GM10266 (cell line): ENCODE measurements at regions not wholly inside any gene's neighbourhood (a gene's known extent, or its start where the extent isn't known, plus 50 kb on each side); places are given as distances from the start of the nearest gene placed in this dataset.

Source experiments
- DNase-seq: peaks from one replicate; pipeline ENCODE4 v3.0.0; 2012; ENCODE audit errors: extremely low spot score
- TF ChIP-seq, protein P1 (sequence below): IDR thresholded peaks from 2 replicates; pipeline ENCODE4 v1.5.1; 2012; ENCODE audit warnings: mild to moderate bottlenecking, low read depth; ENCODE audit not compliant: control insufficient read depth, insufficient read depth; ENCODE audit errors: missing control alignments

DNA sequence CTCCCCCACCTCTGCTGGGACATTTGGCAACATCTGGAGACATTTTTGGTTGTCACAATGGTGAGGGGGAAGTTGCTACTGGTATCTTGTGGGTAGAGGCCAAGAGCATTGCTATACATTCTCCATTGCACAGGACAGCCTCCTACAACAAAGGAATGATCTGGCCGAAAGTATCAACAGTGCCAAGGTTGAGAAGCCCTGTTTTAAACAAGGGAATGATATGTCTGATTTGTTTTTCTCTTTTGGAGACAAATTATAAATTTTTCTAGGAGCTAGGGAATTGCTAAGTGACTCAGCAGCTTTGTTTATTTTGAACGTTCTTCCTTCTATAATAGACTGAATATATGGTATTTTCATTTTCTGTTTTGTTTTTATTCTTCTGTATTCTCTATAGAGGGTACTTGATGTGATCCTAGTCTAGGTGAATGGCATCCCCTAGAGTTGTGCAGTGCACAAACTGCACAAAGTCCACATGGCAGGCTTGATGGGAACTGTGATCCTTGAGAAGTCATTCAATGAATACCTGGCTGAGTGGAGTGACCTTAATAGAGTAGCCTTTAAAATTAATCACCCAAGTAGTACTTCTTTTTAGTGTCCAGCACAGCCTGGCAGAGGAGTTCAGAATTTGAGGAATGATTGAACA lies 288.6 kb upstream of the USP24 start:
- TF ChIP-seq, protein P1, sequence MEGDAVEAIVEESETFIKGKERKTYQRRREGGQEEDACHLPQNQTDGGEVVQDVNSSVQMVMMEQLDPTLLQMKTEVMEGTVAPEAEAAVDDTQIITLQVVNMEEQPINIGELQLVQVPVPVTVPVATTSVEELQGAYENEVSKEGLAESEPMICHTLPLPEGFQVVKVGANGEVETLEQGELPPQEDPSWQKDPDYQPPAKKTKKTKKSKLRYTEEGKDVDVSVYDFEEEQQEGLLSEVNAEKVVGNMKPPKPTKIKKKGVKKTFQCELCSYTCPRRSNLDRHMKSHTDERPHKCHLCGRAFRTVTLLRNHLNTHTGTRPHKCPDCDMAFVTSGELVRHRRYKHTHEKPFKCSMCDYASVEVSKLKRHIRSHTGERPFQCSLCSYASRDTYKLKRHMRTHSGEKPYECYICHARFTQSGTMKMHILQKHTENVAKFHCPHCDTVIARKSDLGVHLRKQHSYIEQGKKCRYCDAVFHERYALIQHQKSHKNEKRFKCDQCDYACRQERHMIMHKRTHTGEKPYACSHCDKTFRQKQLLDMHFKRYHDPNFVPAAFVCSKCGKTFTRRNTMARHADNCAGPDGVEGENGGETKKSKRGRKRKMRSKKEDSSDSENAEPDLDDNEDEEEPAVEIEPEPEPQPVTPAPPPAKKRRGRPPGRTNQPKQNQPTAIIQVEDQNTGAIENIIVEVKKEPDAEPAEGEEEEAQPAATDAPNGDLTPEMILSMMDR, result no peak
- DNase-seq, result no peak

DNA sequence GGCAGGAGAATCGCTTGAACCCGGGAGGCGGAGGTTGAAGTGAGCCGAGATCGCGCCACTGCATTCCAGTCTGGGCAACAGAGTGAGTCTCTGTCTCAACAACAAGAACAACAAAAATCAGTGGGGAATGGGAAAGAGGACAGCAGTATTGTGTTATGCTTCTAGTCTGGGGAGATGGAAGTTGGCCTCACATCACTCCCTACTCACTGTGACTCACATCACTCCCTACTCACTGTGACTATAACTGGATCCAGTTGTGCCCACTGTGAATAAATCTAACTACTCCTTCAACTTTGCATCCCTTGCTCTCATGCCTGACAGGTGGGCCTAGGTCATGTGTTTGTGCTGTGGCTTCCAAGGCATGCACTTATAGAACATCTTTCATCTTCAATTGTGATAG lies 285.4 kb upstream of the USP24 start:
- TF ChIP-seq, protein P1, result no peak
- DNase-seq, result no peak

DNA sequence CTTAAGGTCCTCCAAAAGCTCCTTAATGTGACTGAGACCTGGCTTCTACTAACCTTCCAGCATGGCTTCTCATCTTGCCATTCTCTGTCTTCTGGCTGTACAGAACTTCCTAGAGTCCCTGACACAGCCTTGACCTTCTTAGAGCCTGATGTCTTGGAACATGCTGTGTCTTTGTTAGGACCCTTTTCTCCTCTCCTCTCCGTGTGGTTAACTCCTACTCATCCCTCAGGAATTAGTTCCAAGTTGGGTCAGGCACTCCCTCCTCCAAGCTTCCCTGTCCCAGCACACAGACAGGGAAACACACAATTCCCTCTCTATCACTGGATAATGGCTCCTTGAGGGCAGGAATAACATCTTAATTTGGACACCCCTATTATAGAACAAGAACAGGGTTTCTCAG lies 275.4 kb upstream of the USP24 start:
- TF ChIP-seq, protein P1, result no peak
- no peak for DNase-seq

- TF ChIP-seq, protein P1, result no peak
These were observed 269.0 kb upstream of the USP24 start for GRCh38 chr1:55484173-55484572.

GRCh38 chr1:55483523-55483922 lies 268.4 kb upstream of the USP24 start:
- TF ChIP-seq, protein P1, result no peak
- DNase-seq, result no peak

More at GRCh38 chr1:55484173-55484572, 269.0 kb upstream of the USP24 start:
- no peak for DNase-seq

- DNase-seq, result no peak
- TF ChIP-seq, protein P1, result no peak
These were observed 266.5 kb upstream of the USP24 start for GRCh38 chr1:55481634-55482033.

GRCh38 chr1:55480029-55480795 lies 265.0 kb upstream of the USP24 start:
- TF ChIP-seq, protein P1, result no peak
- no peak for DNase-seq
